Ishikawa (cell line): ENCODE measurements at regions not wholly inside any gene's neighbourhood (a gene's known extent, or its start where the extent isn't known, plus 50 kb on each side); places are given as distances from the start of the nearest gene placed in this dataset.

ENCODE experiments used
- EP300 ChIP-seq: IDR thresholded peaks from 2 replicates; pipeline ENCODE4 v1.6.1; 2012; ENCODE audit warnings: borderline replicate concordance
- FOXM1 ChIP-seq: IDR thresholded peaks from 2 replicates; pipeline ENCODE4 v1.6.1; 2012; ENCODE audit warnings: low read depth, borderline replicate concordance
- RAD21 ChIP-seq: IDR thresholded peaks from 2 replicates; pipeline ENCODE4 v1.6.1; 2012; ENCODE audit warnings: low read depth
- REST ChIP-seq: IDR thresholded peaks from 2 replicates; pipeline ENCODE4 v1.6.1; 2012; ENCODE audit warnings: low read depth, mild to moderate bottlenecking

DNA sequence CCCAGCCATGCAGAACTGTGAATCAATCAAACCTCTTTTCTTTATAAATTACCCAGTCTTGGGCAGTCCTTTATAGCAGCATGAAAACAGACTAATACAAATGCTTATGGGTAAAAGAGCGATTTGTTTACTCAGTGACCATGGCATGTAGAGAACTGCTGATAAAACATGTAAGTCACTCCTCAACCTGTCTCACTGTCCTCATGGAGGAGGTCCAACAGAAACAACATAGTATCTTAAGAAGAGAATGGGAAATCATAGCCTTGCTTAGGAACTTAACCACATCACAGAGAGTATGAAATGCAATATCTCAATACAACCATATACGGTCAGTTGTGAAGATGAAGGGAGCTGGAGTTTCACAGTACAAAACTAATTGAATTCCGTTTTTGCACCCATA, 1734.0 kb upstream of the RAG2 start:
- TF ChIP-seq EP300: no peak
- TF ChIP-seq RAD21: no peak
- TF ChIP-seq FOXM1: no peak
- TF ChIP-seq REST: no peak
